GM20000 (cell line): ENCODE measurements at regions not wholly inside any gene's neighbourhood (a gene's known extent, or its start where the extent isn't known, plus 50 kb on each side); places are given as distances from the start of the nearest gene placed in this dataset.

ENCODE experiments used
- DNase-seq: peaks from one replicate; pipeline ENCODE4 v3.0.0; 2012; ENCODE audit warnings: low spot score
- TF ChIP-seq, protein P1 (sequence below): IDR thresholded peaks from 2 replicates; pipeline ENCODE4 v1.5.1; 2012; ENCODE audit warnings: mild to moderate bottlenecking, control low read depth; ENCODE audit errors: extremely low read depth, missing control alignments

GRCh38 chr12:124233041-124233796 lies 61.7 kb upstream of the RFLNA start:
- TF ChIP-seq, protein P1, sequence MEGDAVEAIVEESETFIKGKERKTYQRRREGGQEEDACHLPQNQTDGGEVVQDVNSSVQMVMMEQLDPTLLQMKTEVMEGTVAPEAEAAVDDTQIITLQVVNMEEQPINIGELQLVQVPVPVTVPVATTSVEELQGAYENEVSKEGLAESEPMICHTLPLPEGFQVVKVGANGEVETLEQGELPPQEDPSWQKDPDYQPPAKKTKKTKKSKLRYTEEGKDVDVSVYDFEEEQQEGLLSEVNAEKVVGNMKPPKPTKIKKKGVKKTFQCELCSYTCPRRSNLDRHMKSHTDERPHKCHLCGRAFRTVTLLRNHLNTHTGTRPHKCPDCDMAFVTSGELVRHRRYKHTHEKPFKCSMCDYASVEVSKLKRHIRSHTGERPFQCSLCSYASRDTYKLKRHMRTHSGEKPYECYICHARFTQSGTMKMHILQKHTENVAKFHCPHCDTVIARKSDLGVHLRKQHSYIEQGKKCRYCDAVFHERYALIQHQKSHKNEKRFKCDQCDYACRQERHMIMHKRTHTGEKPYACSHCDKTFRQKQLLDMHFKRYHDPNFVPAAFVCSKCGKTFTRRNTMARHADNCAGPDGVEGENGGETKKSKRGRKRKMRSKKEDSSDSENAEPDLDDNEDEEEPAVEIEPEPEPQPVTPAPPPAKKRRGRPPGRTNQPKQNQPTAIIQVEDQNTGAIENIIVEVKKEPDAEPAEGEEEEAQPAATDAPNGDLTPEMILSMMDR: no peak
- DNase-seq: no peak

- DNase-seq: no peak
- TF ChIP-seq, protein P1: no peak
These were observed 60.9 kb upstream of the RFLNA start for GRCh38 chr12:124233846-124234640.

GRCh38 chr12:124236625-124237031 lies 58.3 kb upstream of the RFLNA start:
- TF ChIP-seq, protein P1: no peak
- no peak for DNase-seq

DNA sequence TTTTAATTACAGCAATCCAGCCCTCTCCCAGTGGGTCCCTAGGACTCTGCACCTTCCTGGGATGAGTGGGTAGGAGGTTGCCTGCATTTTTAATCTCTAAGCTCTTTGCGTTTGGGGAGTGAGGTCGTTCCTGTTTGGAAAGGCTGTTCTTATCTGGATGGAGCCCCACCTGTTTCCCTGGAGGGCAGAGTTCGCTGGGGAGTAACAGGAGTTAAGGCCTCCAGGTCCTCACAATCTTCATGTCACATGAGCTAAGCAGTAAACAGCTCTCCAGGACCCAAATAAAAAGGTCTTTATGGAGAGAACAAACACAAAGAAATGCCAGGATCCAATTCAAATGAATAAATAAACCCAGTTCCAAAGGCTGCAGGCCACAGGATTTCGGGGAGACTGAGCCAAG lies 56.0 kb upstream of the RFLNA start:
- DNase-seq: no peak
- TF ChIP-seq, protein P1: no peak

DNA sequence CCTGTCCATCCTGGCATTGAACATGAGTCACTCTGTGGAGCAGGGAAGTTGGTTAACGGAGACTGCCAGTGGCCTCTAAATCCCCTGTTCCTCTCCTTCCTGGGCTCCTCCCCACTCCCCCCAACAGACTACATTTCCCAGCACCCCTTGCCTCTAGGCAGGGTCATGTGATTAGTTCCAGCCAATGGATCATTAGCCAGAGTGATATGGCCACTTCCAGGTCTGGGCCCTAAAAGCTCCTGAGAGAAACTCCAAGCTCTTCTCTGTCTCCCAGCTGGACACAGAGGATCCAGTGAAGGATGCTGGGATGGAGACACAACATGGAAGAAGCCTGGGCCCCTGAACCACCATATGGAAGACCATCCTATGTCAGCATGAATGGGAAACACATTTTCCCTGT lies 54.4 kb upstream of the RFLNA start:
- peak; percentile 21 for DNase-seq
- TF ChIP-seq, protein P1: no peak

- DNase-seq: no peak
- TF ChIP-seq, protein P1: no peak
These were observed 52.9 kb upstream of the RFLNA start for GRCh38 chr12:124241776-124242528.
